Heart left ventricle (tissue), 13 donors: ENCODE measurements at regions not wholly inside any gene's neighbourhood (a gene's known extent, or its start where the extent isn't known, plus 50 kb on each side); places are given as distances from the start of the nearest gene placed in this dataset.

ENCODE experiments used
- CTCF ChIP-seq, 12 donors: fragments of 200-600 bp; sonication (generic) in 4 of 12; IDR thresholded peaks; one replicate each; pipeline versions ENCODE4 v1.5.0 to v1.8.0; 2018 to 2022; ENCODE audit warnings: antibody characterized with exemption in 12 of 12, mild to moderate bottlenecking in 5 of 12
- POLR2A ChIP-seq, 2 donors: fragments of 450-650 bp; IDR thresholded peaks; one replicate each; pipeline ENCODE4 v1.6.1; 2017; ENCODE audit warnings: antibody characterized with exemption in 2 of 2, mild to moderate bottlenecking in 2 of 2, moderate library complexity in 2 of 2
- donor health status: ischemic (EF 13 %, LVEDD 7.1; RV severe dilation, severe dysfunction).
- donor health status: DM: no; HTN: yes; CAD: no.
- donor health status: DM: no; HTN: no; CAD: no.
- donor health status: ischemic (EF 25% LVEDD 6.9; RV normal size, moderate dysfunction).
- donor health status: ischemic (EF 25% LVEDD 5.7; RV mildly dilated, moderate dysfunction).
- donor health status: ischemic (EF 35%, LVEDD 5.7; RV mildly dilated, moderate dysfunction).
- donor health status: nonischemic (EF 11% LVEDD 7.7; RV severe dilation, severe dysfunction).
- donor health status: DM: yes; HTN: yes; CAD: no.
- donor health status: PGD.
- donor health status: ischemic (EF 29% LVEDD 5.4; RV normal size, mild dysfunction).
- donor health status: nonischemic (EF 23%, LVEDD 6.1; RV moderate dilation, normal function).

GRCh38 chr20:22462975-22463914, 121.1 kb downstream of the FOXA2 start:
- no peak for TF ChIP-seq POLR2A (IDR thresholded peaks at IDR 0.05)
- TF ChIP-seq CTCF (IDR thresholded peaks at IDR 0.05) = no peak
